Fibroblast of mammary gland (primary cell): ENCODE measurements at regions not wholly inside any gene's neighbourhood (a gene's known extent, or its start where the extent isn't known, plus 50 kb on each side); places are given as distances from the start of the nearest gene placed in this dataset.

ENCODE experiments used
- DNase-seq: peaks from one replicate; pipeline ENCODE4 v3.0.0-alpha.2; 2010; ENCODE audit warnings: low read depth
- H3K4me3 ChIP-seq: 2 replicates; pipeline ENCODE4 v1.5.1; 2011; ENCODE audit warnings: low read depth, mild to moderate bottlenecking, low read length, moderate library complexity; ENCODE audit not compliant: control insufficient read depth
- TF ChIP-seq, protein P1 (sequence below): conservative IDR thresholded peaks from 2 replicates; pipeline ENCODE4 v1.5.1; 2011; ENCODE audit warnings: low read depth, low read length, inconsistent platforms; ENCODE audit not compliant: control insufficient read depth, insufficient read depth

DNA sequence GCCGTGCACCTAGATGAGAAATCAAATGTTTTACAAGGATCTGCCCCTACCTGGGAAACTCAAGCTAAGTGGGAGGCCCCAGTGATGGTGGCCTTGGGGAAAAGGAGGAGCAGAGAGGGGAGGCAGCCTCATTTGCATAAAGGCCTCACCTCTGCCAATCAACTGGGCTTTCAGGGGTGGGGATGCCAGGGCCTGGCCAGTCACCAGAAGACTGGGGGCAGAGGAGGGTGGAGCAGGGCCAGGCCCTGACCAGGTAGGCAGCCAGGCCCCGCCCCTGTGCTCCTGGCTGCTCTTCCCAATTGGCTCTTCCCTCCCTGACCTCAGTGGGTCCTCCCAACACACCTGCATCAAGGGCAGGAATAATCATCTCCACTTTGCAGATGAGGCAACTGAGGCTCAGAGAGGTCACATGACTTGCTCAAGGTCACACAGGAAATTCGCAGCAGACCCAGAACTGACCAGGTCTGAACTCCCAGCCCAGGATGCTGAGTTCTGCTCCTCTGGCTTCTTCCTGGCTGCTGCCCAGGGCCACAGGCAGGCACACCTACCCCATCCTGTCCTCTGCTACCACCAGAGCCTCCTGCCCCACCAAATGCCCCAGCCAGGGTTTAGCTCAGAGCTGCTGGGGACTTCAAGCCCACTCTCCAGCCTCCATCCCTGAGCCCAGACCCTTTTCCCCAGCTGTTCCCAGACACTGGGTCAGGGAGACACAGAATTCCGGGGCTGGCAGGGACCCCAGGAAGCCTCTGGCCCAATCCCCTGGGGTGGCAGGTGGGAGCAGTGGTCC is 677.9 kb downstream of the MATN1 start:
- no peak for DNase-seq
- TF ChIP-seq, protein P1, sequence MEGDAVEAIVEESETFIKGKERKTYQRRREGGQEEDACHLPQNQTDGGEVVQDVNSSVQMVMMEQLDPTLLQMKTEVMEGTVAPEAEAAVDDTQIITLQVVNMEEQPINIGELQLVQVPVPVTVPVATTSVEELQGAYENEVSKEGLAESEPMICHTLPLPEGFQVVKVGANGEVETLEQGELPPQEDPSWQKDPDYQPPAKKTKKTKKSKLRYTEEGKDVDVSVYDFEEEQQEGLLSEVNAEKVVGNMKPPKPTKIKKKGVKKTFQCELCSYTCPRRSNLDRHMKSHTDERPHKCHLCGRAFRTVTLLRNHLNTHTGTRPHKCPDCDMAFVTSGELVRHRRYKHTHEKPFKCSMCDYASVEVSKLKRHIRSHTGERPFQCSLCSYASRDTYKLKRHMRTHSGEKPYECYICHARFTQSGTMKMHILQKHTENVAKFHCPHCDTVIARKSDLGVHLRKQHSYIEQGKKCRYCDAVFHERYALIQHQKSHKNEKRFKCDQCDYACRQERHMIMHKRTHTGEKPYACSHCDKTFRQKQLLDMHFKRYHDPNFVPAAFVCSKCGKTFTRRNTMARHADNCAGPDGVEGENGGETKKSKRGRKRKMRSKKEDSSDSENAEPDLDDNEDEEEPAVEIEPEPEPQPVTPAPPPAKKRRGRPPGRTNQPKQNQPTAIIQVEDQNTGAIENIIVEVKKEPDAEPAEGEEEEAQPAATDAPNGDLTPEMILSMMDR = no peak
- H3K4me3 ChIP-seq = no peak overlapping the region

- TF ChIP-seq, protein P1 = no peak
- no peak overlapping the region for H3K4me3 ChIP-seq
- no peak for DNase-seq
These were observed 678.7 kb downstream of the MATN1 start for GRCh38 chr1:30044656-30045144.

- no peak overlapping the region for H3K4me3 ChIP-seq
- TF ChIP-seq, protein P1 = no peak
- no peak for DNase-seq
These were observed 679.5 kb downstream of the MATN1 start for GRCh38 chr1:30043731-30044408.

GRCh38 chr1:30043256-30043655 is 680.1 kb downstream of the MATN1 start:
- TF ChIP-seq, protein P1 = no peak
- H3K4me3 ChIP-seq = no peak overlapping the region
- DNase-seq = no peak

GRCh38 chr1:30042438-30043147 is 680.8 kb downstream of the MATN1 start:
- H3K4me3 ChIP-seq = no peak overlapping the region
- TF ChIP-seq, protein P1 = no peak
- DNase-seq = no peak

DNA sequence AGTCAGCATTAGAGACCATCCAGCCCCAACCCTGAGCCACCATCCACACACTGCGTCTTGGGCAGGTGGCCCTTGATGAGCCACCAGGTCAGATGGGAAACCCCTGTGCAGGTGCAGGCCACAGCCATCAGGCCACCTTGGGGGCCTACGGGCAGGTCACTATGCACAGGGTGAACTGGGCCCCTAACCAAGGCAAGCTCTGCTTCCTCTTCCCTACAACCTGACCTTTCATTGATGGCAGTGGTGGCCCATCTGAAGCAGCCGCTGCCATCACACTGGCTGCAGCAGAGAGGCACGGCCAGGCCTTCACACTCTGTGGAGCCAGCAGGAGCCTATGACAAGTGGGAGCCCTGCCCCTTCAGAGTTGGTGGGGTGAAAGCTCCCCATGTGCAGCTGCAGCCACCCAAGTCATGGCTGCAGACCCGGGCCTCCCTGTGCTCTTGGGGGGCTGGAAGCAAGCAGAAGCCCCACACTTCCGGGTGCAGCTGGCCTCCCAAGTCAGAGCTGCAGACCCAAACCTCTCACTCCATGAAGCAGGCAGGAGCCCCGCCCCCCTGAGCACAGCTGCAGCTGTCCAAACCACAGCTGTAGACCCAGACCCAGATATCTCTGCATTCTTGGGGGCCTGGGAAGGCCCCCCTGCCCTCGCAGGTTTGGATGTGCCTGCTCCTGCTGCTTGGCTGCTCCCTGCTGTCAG is 681.5 kb downstream of the MATN1 start:
- DNase-seq = no peak

More for the DNA sequence above, 681.5 kb downstream of the MATN1 start:
- TF ChIP-seq, protein P1 = no peak
- H3K4me3 ChIP-seq = no peak overlapping the region
